ENCODE measurements at regions not wholly inside any gene's neighbourhood (a gene's known extent, or its start where the extent isn't known, plus 50 kb on each side); places are given as distances from the start of the nearest gene placed in this dataset.

DNA sequence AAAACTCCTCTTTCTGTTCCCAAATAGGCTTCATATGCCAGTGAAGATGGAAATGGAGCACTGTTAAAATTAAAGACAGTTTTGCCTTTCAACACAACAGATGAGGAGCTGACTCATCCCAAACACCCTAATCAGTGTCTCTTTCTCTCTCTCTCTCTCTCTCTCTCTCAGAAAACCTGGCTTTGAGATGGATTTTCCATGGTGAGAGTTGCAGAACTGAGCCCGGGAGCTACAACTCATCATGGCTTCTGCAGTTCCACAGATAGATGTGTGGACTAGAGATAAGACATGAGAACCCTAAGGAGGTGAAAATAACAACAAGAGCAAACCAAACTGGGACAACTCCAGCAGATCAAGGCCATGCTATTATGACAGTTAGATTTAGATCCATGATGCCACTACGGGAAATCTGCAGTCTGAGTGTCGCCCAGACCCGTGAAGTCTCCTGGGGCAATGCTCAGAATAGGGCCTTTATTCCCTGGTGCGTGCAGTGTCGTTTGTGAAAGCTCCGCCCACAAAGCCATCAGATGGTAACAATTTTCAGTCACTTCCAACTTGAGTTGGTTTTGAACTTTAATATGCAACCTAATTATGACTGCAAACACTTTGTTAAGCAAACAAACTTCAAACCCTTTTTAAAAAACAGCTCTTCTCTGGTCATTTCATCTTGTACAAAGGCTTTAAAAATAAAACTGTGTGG, 338.2 kb upstream of the PREP start:
- Histone ChIP-seq H3K4me3 (ENCODE audit: low read depth, low read length) (no peak overlapping the region), H3K9ac (ENCODE audit: low read depth, low read length) (no peak overlapping the region), H3K27me3 (ENCODE audit: control insufficient read depth, insufficient read depth, low read length) (no peaks in the 10 kb centered on the region), H3K36me3 (ENCODE audit: control insufficient read depth, insufficient read depth, low read length) (no peaks in the 10 kb centered on the region), H3K4me1 (ENCODE audit: control insufficient read depth, insufficient read depth, low read length) (peaks cover 10% of the 10 kb centered on the region), H3K9me3 (ENCODE audit: control insufficient read depth, insufficient read depth, low read length) (no peaks in the 10 kb centered on the region)

DNA sequence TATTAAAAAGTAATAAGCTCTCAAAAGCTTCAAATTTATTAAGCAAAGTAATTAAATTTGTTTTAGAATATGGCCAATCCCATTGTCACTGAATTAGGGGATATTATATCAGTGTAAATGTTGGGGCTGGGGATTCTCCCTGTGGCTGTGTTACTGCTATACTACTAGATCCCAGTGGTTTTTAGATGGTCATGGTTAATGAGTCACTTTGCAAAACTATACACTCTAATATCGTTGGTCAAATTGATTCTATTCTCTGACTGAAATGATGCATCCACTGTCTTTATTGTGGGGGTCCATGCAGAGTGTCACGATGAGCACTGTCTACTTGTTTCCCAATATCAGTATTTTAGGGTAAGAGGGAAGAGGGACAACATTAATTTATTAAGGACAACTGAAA, 336.9 kb upstream of the PREP start:
- Histone ChIP-seq H3K4me3 (ENCODE audit: low read depth, low read length) (no peak overlapping the region), H3K9me3 (ENCODE audit: control insufficient read depth, insufficient read depth, low read length) (no peaks in the 10 kb centered on the region), H3K27me3 (ENCODE audit: control insufficient read depth, insufficient read depth, low read length) (no peaks in the 10 kb centered on the region), H3K4me1 (ENCODE audit: control insufficient read depth, insufficient read depth, low read length) (peaks cover 10% of the 10 kb centered on the region), H3K9ac (ENCODE audit: low read depth, low read length) (no peak overlapping the region), H3K36me3 (ENCODE audit: control insufficient read depth, insufficient read depth, low read length) (no peaks in the 10 kb centered on the region)

DNA sequence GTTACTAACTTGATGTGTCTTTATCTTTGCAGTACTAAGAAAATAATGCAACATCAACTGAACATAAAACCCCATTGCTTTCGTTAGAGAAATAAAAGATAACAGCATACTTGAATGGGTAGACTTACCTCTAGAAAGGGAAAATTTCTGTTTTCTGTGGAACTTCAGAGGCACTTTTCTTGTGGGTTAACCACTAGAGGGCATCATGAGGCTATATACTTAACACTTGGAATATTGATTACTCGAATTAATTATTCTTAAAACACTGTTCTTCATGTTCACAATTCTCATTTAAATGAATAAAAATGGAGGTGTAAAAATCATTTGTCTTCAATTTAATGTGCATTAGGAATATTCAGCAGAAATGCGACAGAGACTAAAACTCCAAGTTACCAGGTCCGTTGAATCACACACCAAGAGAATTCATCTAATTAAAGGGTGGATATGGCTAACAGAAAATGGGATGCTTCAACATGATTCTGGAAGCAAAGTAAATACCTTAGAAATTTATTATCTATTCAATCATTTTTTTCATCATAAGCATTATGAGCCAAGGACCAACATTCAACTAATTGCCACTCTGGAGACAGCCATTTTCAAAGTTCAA, 330.8 kb upstream of the PREP start:
- Histone ChIP-seq H3K4me3 (ENCODE audit: low read depth, low read length) (no peak overlapping the region), H3K27me3 (ENCODE audit: control insufficient read depth, insufficient read depth, low read length) (no peaks in the 10 kb centered on the region), H3K4me1 (ENCODE audit: control insufficient read depth, insufficient read depth, low read length) (no peaks in the 10 kb centered on the region), H3K9ac (ENCODE audit: low read depth, low read length) (no peak overlapping the region), H3K36me3 (ENCODE audit: control insufficient read depth, insufficient read depth, low read length) (no peaks in the 10 kb centered on the region), H3K9me3 (ENCODE audit: control insufficient read depth, insufficient read depth, low read length) (no peaks in the 10 kb centered on the region)

DNA sequence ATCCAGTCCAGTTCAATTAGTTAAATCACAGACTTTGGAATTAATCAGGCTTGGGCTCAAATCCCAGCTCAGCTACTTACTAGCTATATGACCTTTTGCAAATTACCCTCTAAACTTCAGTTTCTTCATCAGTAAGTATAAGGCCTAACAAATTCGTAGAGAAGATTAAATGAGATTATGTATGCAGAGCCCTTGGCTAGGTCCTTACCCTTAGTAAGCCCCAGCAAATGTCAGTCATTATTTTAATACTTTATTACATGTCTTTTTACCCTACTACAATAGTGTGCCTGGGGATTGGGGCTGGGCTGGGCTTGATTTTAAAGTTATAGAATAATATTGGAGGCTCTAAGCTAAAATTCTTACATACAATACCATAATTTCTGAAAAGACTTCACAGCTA, 326.1 kb upstream of the PREP start:
- Histone ChIP-seq H3K27me3 (ENCODE audit: control insufficient read depth, insufficient read depth, low read length) (no peaks in the 10 kb centered on the region), H3K9me3 (ENCODE audit: control insufficient read depth, insufficient read depth, low read length) (no peaks in the 10 kb centered on the region), H3K4me3 (ENCODE audit: low read depth, low read length) (no peak overlapping the region), H3K9ac (ENCODE audit: low read depth, low read length) (no peak overlapping the region), H3K36me3 (ENCODE audit: control insufficient read depth, insufficient read depth, low read length) (no peaks in the 10 kb centered on the region), H3K4me1 (ENCODE audit: control insufficient read depth, insufficient read depth, low read length) (no peaks in the 10 kb centered on the region)

DNA sequence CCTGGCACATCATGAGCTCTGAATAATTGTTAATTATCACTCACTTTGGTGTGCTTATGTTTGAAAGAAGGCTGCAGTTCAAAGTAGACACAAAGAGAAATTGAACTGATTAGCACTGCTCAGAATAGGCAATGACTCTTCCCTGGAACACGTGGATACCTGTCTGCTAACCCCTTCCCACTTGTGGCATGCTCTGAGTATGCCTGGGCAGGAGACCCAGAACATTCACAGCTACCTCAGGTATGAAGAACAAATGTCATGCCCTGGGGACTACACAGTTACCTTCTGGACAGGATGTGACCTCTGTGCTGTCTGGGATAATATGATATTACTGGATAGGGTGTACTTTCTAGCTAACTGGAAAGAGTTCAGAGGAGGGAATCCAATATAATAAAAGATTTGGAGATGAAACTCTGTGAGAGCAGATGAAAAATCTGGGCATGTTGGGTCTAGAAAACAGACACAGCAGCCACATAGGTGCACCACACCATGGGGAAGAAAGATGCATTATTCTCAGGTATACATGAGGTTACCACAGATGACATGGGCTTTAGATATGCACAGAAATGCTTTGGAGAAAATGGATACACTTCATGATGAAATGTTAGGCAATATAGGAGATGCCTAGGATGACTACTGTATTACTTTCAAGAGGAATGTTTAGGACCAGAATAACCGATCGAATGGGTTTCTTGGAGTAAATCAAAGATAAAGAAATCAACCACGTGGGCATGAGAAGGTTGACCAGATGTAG, 324.2 kb upstream of the PREP start:
- Histone ChIP-seq H3K9me3 (ENCODE audit: control insufficient read depth, insufficient read depth, low read length) (no peaks in the 10 kb centered on the region), H3K4me3 (ENCODE audit: low read depth, low read length) (no peak overlapping the region), H3K36me3 (ENCODE audit: control insufficient read depth, insufficient read depth, low read length) (no peaks in the 10 kb centered on the region), H3K4me1 (ENCODE audit: control insufficient read depth, insufficient read depth, low read length) (no peaks in the 10 kb centered on the region), H3K9ac (ENCODE audit: low read depth, low read length) (no peak overlapping the region), H3K27me3 (ENCODE audit: control insufficient read depth, insufficient read depth, low read length) (no peaks in the 10 kb centered on the region)

DNA sequence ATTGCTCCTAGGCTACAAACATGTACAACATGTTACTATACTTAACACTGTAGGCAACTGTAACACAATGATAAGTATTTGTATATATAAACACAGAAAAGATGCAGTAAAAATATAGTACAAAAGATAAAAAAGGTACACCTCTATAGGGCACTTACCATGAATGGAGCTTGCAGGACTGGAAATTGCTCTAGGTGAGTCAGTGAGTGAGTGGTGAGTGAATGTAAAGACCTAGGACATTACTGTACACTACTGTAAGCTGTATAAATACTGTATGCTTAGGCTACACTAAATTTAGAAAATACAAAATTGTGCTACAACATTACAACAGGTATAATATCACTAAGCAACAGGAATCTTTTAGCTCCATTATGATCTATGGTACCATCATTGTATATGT, 312.0 kb upstream of the PREP start:
- H3K27me3 ChIP-seq (ENCODE audit: control insufficient read depth, insufficient read depth, low read length): no peaks in the 10 kb centered on the region
- no peaks in the 10 kb centered on the region for H3K4me1 ChIP-seq (ENCODE audit: control insufficient read depth, insufficient read depth, low read length)
- no peaks in the 10 kb centered on the region for H3K36me3 ChIP-seq (ENCODE audit: control insufficient read depth, insufficient read depth, low read length)
- no peak overlapping the region for H3K4me3 ChIP-seq (ENCODE audit: low read depth, low read length)
- no peaks in the 10 kb centered on the region for H3K9me3 ChIP-seq (ENCODE audit: control insufficient read depth, insufficient read depth, low read length)
- H3K9ac ChIP-seq (ENCODE audit: low read depth, low read length): no peak overlapping the region

DNA sequence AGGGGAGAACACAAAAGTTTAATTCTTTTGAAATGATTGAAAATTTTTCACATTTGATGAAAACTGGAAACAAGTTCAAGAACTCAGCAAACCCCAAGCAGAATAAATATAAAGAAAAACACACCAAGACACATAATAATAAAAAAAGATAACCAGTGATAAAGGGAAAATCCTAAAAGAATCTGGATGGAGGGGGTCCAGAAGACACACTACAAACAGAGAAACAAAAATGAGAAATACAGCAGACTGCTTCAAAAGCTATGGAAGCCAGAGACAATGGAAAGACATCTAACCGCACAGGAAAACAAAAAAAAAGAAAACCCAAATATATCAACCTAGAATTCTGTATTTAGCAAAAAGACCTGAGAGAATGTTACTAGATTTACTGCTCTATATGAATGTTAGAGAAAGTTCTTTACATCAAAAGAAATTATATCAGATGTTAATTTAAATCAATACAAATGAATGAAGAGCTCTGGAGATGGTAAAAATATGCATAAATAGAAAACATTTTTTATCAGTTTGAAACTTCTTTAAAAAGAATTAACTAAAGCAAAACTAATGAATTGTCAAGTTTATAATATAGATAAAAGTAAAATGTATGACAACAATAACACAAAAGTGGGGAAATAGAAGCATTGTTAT, 310.7 kb upstream of the PREP start:
- Histone ChIP-seq H3K9me3 (ENCODE audit: control insufficient read depth, insufficient read depth, low read length) (no peaks in the 10 kb centered on the region), H3K4me1 (ENCODE audit: control insufficient read depth, insufficient read depth, low read length) (no peaks in the 10 kb centered on the region), H3K9ac (ENCODE audit: low read depth, low read length) (no peak overlapping the region), H3K36me3 (ENCODE audit: control insufficient read depth, insufficient read depth, low read length) (no peaks in the 10 kb centered on the region), H3K27me3 (ENCODE audit: control insufficient read depth, insufficient read depth, low read length) (no peaks in the 10 kb centered on the region), H3K4me3 (ENCODE audit: low read depth, low read length) (no peak overlapping the region)

DNA sequence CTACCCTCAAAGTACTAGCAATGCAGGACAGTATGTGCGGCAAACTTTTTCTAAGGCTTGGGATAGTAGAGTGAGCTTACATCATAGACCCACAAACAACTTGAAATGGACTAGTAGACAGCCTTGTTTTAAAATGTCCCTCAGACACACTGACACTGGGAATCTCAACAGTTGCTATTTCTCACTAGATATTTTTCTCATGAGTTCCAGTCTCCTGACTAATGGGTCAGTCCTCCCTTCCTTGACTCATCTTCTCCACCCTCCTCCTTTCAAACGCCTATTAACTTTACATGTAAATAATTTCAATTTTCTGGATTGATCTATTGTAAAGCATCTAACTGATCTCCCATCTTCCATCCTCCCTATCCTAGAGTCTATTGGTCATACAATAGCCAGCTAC, 308.3 kb upstream of the PREP start:
- H3K27me3 ChIP-seq (ENCODE audit: control insufficient read depth, insufficient read depth, low read length): no peaks in the 10 kb centered on the region

DNA sequence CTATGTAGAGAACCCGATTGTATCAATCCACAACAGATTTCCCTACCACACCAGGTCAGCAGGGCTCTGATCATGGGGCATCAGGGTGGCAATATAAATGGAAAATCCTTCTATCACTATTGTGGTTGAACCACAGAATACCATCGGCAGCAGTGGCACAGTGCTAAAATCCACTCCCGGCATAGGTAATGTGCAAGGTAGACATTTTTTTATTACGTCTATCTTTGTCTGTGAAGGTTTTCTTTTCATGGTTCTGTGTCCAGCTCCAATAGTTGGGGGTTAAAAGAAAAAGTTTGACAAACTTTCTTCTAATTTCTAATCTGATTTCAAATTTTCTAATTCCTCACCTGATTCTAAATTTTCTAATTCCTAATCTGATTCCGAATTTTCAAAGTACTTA, 302.7 kb upstream of the PREP start:
- H3K9ac ChIP-seq (ENCODE audit: low read depth, low read length): no peak overlapping the region
- H3K4me1 ChIP-seq (ENCODE audit: control insufficient read depth, insufficient read depth, low read length): no peaks in the 10 kb centered on the region
- H3K4me3 ChIP-seq (ENCODE audit: low read depth, low read length): no peak overlapping the region
- H3K27me3 ChIP-seq (ENCODE audit: control insufficient read depth, insufficient read depth, low read length): no peaks in the 10 kb centered on the region
- no peaks in the 10 kb centered on the region for H3K9me3 ChIP-seq (ENCODE audit: control insufficient read depth, insufficient read depth, low read length)
- H3K36me3 ChIP-seq (ENCODE audit: control insufficient read depth, insufficient read depth, low read length): no peaks in the 10 kb centered on the region

More for the DNA sequence above, 308.3 kb upstream of the PREP start:
- H3K36me3 ChIP-seq (ENCODE audit: control insufficient read depth, insufficient read depth, low read length): no peaks in the 10 kb centered on the region
- H3K9ac ChIP-seq (ENCODE audit: low read depth, low read length): no peak overlapping the region
- H3K4me3 ChIP-seq (ENCODE audit: low read depth, low read length): no peak overlapping the region
- H3K4me1 ChIP-seq (ENCODE audit: control insufficient read depth, insufficient read depth, low read length): no peaks in the 10 kb centered on the region
- H3K9me3 ChIP-seq (ENCODE audit: control insufficient read depth, insufficient read depth, low read length): no peaks in the 10 kb centered on the region

DNA sequence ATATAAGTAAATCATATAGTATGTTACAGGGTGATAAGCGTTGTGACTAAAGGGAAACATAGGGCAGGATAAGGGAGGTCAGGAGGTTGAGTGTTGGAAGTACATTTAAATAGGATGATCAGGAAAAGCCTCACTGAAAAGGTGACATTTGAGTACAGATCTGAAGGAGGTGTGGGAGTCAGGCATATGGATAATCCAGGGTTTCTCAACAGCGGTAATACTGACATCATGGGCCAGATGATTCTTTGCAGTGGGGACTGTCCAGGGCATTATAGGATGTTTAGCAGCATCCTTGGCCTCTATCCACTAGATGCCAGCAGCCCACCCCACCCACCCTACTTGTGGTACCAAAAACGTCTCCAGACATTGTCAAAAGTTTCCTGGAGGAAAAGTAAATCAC, 292.6 kb upstream of the PREP start:
- no peak overlapping the region for H3K4me3 ChIP-seq (ENCODE audit: low read depth, low read length)
- H3K36me3 ChIP-seq (ENCODE audit: control insufficient read depth, insufficient read depth, low read length): no peaks in the 10 kb centered on the region
- no peak overlapping the region for H3K9ac ChIP-seq (ENCODE audit: low read depth, low read length)
- peaks cover 13% of the 10 kb centered on the region for H3K4me1 ChIP-seq (ENCODE audit: control insufficient read depth, insufficient read depth, low read length)
- no peaks in the 10 kb centered on the region for H3K9me3 ChIP-seq (ENCODE audit: control insufficient read depth, insufficient read depth, low read length)
- no peaks in the 10 kb centered on the region for H3K27me3 ChIP-seq (ENCODE audit: control insufficient read depth, insufficient read depth, low read length)

DNA sequence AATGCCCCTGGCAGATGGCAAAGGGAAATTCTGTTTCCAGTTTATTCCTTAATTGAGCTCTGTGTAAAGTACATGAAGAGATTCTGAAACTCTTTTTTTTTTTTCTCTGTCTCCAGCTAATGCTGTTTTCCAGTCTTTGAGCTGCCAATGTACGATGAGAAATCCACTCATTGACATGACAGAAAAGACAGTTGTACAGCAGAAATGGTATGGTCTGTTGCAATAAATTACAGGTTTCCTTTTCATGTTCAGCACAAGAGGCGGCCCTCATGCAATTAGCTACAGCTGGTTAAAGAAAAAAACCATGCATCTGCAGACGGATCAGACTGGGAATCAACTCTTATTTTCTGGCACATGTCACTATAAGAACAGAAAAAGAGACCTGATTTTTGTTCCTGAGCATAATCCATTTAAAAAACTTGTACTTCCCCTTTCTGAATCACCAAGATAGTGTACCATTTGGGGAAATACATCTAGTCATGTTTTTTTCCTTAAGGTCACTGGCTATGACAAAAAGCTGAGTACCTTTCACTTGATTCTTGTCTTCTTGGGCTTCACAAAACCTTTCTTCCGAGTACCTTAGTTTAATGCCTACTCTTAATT, 289.8 kb upstream of the PREP start:
- Histone ChIP-seq H3K9ac (ENCODE audit: low read depth, low read length) (no peak overlapping the region), H3K4me3 (ENCODE audit: low read depth, low read length) (no peak overlapping the region), H3K27me3 (ENCODE audit: control insufficient read depth, insufficient read depth, low read length) (no peaks in the 10 kb centered on the region), H3K9me3 (ENCODE audit: control insufficient read depth, insufficient read depth, low read length) (peaks cover 5% of the 10 kb centered on the region), H3K36me3 (ENCODE audit: control insufficient read depth, insufficient read depth, low read length) (no peaks in the 10 kb centered on the region), H3K4me1 (ENCODE audit: control insufficient read depth, insufficient read depth, low read length) (peaks cover 5% of the 10 kb centered on the region)

Data from iPS-15b (cell line).